ENCODE measurements at regions not wholly inside any gene's neighbourhood (a gene's known extent, or its start where the extent isn't known, plus 50 kb on each side); places are given as distances from the start of the nearest gene placed in this dataset.
A peak's percentile ranks its signal among the peaks of the same experiment; 100 is the strongest.

GRCh38 chr14:101705733-101706508 is 55.6 kb upstream of the PPP2R5C start:
- TF ChIP-seq CTCF (IDR thresholded peaks at IDR 0.05; ENCODE audit: poor library complexity) = no peak
- peak; percentile 39 for TF ChIP-seq EZH2 (IDR thresholded peaks at IDR 0.05; ENCODE audit: borderline replicate concordance)
- no peak for TF ChIP-seq EZH2phosphoT487 (IDR thresholded peaks at IDR 0.05; ENCODE audit: low read depth, severe bottlenecking, unreplicated experiment)

Data from hepatocyte (in vitro differentiated cells).